SK-N-SH (cell line): ENCODE measurements at regions not wholly inside any gene's neighbourhood (a gene's known extent, or its start where the extent isn't known, plus 50 kb on each side); places are given as distances from the start of the nearest gene placed in this dataset.

ENCODE experiments used
- CTCF ChIA-PET: fragments of 300-600, 350-600 bp; formaldehyde crosslinking; extraction: SDS; loops from one replicate; lab custom pipeline; 2021; lab: Yijun Ruan, JAX
- POLR2A ChIA-PET: fragments of 350-600 bp; sonication (Branson Sonifier 250); formaldehyde crosslinking; extraction: SDS; loops from one replicate; lab custom pipeline; 2020; ENCODE audit warnings: antibody characterized with exemption, inconsistent platforms; lab: Yijun Ruan, JAX
- DNase-seq: peaks from one replicate; pipeline ENCODE4 v3.0.0; 2012
- H2AFZ ChIP-seq: fragments of 200-600 bp; sonication (generic); 2 replicates; pipeline ENCODE4 v1.8.1; 2016; ENCODE audit warnings: antibody characterized with exemption, mild to moderate bottlenecking, low read depth
- H3F3A ChIP-seq: fragments of 200-600 bp; sonication (generic); replicated peaks from 2 replicates; pipeline ENCODE3; 2016; ENCODE audit warnings: antibody characterized with exemption, mild to moderate bottlenecking; ENCODE audit not compliant: insufficient read depth
- H3K27ac ChIP-seq, 2 experiments: fragments of 200-500 bp in 1 of 2; fragments of 200-600 bp in 1 of 2; sonication (Bioruptor generic) in 1 of 2; sonication (generic), shearing (Covaris generic) in 1 of 2; 2 replicates each; pipeline versions ENCODE4 v1.5.1 to v1.6.1; 2014 to 2016; ENCODE audit warnings: low read depth in 2 of 2, inconsistent platforms in 1 of 2, low read length in 1 of 2, mild to moderate bottlenecking in 1 of 2, mixed read lengths in 1 of 2
- H3K27me3 ChIP-seq: fragments of 200-600 bp; sonication (generic), shearing (Covaris generic); 2 replicates; pipeline ENCODE4 v1.6.1; 2016; ENCODE audit warnings: mixed run types; ENCODE audit not compliant: insufficient read depth
- H3K36me3 ChIP-seq, 2 experiments: fragments of 200-500 bp in 1 of 2; fragments of 200-600 bp in 1 of 2; sonication (Bioruptor generic) in 1 of 2; sonication (generic) in 1 of 2; replicated peaks in 1 of 2; 2 replicates each; pipeline versions ENCODE3 to v1.5.1; 2014 to 2016; ENCODE audit warnings: low read length in 1 of 2, mild to moderate bottlenecking in 1 of 2; ENCODE audit not compliant: insufficient read depth in 2 of 2, control insufficient read depth in 1 of 2
- H3K4me1 ChIP-seq, 2 experiments: fragments of 200-500 bp in 1 of 2; fragments of 200-600 bp in 1 of 2; sonication (Bioruptor generic) in 1 of 2; sonication (generic), shearing (Covaris generic) in 1 of 2; 2 replicates each; pipeline versions ENCODE4 v1.5.1 to v1.6.1; 2014 to 2016; ENCODE audit warnings: low read depth in 1 of 2, low read length in 1 of 2, mixed run types in 1 of 2; ENCODE audit not compliant: insufficient read depth in 2 of 2, control insufficient read depth in 1 of 2
- H3K4me2 ChIP-seq: fragments of 200-600 bp; sonication (generic), shearing (Covaris generic); 2 replicates; pipeline ENCODE4 v1.6.1; 2017; ENCODE audit warnings: mixed run types
- H3K4me3 ChIP-seq, 2 experiments: fragments of 200-500 bp in 1 of 2; fragments of 200-600 bp in 1 of 2; sonication (Bioruptor generic) in 1 of 2; sonication (generic), shearing (Covaris generic) in 1 of 2; 2 replicates each; pipeline versions ENCODE4 v1.5.1 to v1.8.1; 2014 to 2016; ENCODE audit warnings: low read depth in 2 of 2, inconsistent platforms in 1 of 2, low read length in 1 of 2, mild to moderate bottlenecking in 1 of 2, mixed read lengths in 1 of 2, moderate library complexity in 1 of 2
- H3K79me2 ChIP-seq: fragments of 200-600 bp; sonication (generic); 2 replicates; pipeline ENCODE4 v1.8.1; 2017; ENCODE audit warnings: mild to moderate bottlenecking; ENCODE audit not compliant: insufficient read depth
- H3K9ac ChIP-seq: fragments of 200-600 bp; sonication (generic); 2 replicates; pipeline ENCODE4 v1.6.1; 2017; ENCODE audit warnings: mixed run types
- H3K9me2 ChIP-seq: fragments of 200-600 bp; sonication (generic); 2 replicates; pipeline ENCODE4 v1.6.1; 2017; ENCODE audit warnings: mixed run types
- H3K9me3 ChIP-seq: fragments of 200-600 bp; sonication (generic); 2 replicates; pipeline ENCODE4 v1.6.1; 2017; ENCODE audit warnings: mixed run types, mild to moderate bottlenecking, moderate library complexity
- H4K20me1 ChIP-seq: fragments of 200-600 bp; sonication (generic); 2 replicates; pipeline ENCODE4 v1.6.1; 2017; ENCODE audit warnings: mild to moderate bottlenecking, mixed run types; ENCODE audit not compliant: insufficient read depth
- CTCF ChIP-seq: fragments of 200-600 bp; sonication (generic); IDR thresholded peaks from 2 replicates; pipeline ENCODE4 v1.6.1; 2017; ENCODE audit warnings: antibody characterized with exemption, mild to moderate bottlenecking, moderate library complexity
- ELF1 ChIP-seq: IDR thresholded peaks from 2 replicates; pipeline ENCODE4 v1.4.0; 2012
- EP300 ChIP-seq, 2 experiments: IDR thresholded peaks; 2 replicates each; pipeline versions ENCODE4 v1.4.0 to v1.6.1; 2012; ENCODE audit warnings: borderline replicate concordance in 1 of 2, low read depth in 1 of 2, low read length in 1 of 2
- FOSL2 ChIP-seq: IDR thresholded peaks from 2 replicates; pipeline ENCODE4 v1.4.0; 2012; ENCODE audit warnings: low read depth, mild to moderate bottlenecking, moderate library complexity, borderline replicate concordance
- GATA2 ChIP-seq: sonication (generic); formaldehyde crosslinking; IDR thresholded peaks from 2 replicates; pipeline ENCODE4 v1.5.0; 2020; ENCODE audit warnings: mild to moderate bottlenecking, missing genetic modification reagents
- JUND ChIP-seq: IDR thresholded peaks from 2 replicates; pipeline ENCODE4 v1.4.0; 2012
- MAX ChIP-seq: IDR thresholded peaks from 2 replicates; pipeline ENCODE4 v1.4.0; 2012; ENCODE audit warnings: low read depth
- NFIC ChIP-seq: IDR thresholded peaks from 2 replicates; pipeline ENCODE4 v1.4.0; 2012; ENCODE audit warnings: borderline replicate concordance
- NRF1 ChIP-seq: IDR thresholded peaks from 2 replicates; pipeline ENCODE4 v1.6.1; 2012; ENCODE audit warnings: low read depth, mild to moderate bottlenecking, low read length
- REST ChIP-seq: IDR thresholded peaks from 2 replicates; pipeline ENCODE4 v1.6.1; 2012; ENCODE audit warnings: mild to moderate bottlenecking, low read depth, low read length, moderate library complexity
- RFX5 ChIP-seq: IDR thresholded peaks from 2 replicates; pipeline ENCODE4 v1.6.1; 2012; ENCODE audit warnings: mild to moderate bottlenecking, improper control_type of control experiment, low read length
- RXRA ChIP-seq: IDR thresholded peaks from 2 replicates; pipeline ENCODE4 v1.4.0; 2012; ENCODE audit warnings: low read depth, mild to moderate bottlenecking, borderline replicate concordance
- USF1 ChIP-seq: IDR thresholded peaks from 2 replicates; pipeline ENCODE4 v1.4.0; 2012; ENCODE audit warnings: low read depth, borderline replicate concordance
- YY1 ChIP-seq: IDR thresholded peaks from 2 replicates; pipeline ENCODE4 v1.4.0; 2012; ENCODE audit warnings: low read depth, mild to moderate bottlenecking
- WGBS: methylation state at CpG from one replicate; pipeline ENCODE4 v1.1.6; 2017; ENCODE audit warnings: low lambda C conversion rate; 5-methylcytosine and 5-hydroxymethylcytosine counted together
- TF ChIP-seq, protein P1 (sequence below): fragments of 150-350 bp; IDR thresholded peaks from 2 replicates; pipeline ENCODE4 v1.6.1; 2017; ENCODE audit warnings: antibody characterized with exemption, low read length, low read depth, borderline replicate concordance

- H3K79me2 ChIP-seq: no peaks in the 10 kb centered on the region
- H3K9ac ChIP-seq: no peak overlapping the region
- WGBS: 66% methylated on average over 2 of the region's 2 CpGs
- no peaks in the 10 kb centered on the region for H3K27me3 ChIP-seq
- no peaks in the 10 kb centered on the region for H3K9me3 ChIP-seq
- H3F3A ChIP-seq: no peaks in the 10 kb centered on the region
- H3K9me2 ChIP-seq: no peaks in the 10 kb centered on the region
- no peak for TF ChIP-seq NFIC
- no peak for TF ChIP-seq GATA2 (CRISPR knock-in tag)
- TF ChIP-seq YY1: no peak
- TF ChIP-seq MAX: no peak
- TF ChIP-seq EP300 (IDR thresholded peaks at IDR 0.05; ENCODE audit: borderline replicate concordance in 1 of 2, low read depth in 1 of 2, low read length in 1 of 2): no peak
- no peak for TF ChIP-seq JUND
- no peak for TF ChIP-seq FOSL2
- TF ChIP-seq CTCF: no peak
- TF ChIP-seq, protein P1, sequence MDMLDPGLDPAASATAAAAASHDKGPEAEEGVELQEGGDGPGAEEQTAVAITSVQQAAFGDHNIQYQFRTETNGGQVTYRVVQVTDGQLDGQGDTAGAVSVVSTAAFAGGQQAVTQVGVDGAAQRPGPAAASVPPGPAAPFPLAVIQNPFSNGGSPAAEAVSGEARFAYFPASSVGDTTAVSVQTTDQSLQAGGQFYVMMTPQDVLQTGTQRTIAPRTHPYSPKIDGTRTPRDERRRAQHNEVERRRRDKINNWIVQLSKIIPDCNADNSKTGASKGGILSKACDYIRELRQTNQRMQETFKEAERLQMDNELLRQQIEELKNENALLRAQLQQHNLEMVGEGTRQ: no peak
- no peak for TF ChIP-seq USF1
- POLR2A ChIA-PET: no interaction called here
- no peak overlapping the region for H3K4me3 ChIP-seq
- CTCF ChIA-PET: interaction anchor here (1.3 to 2.9 kb wide), 4 partner anchors 9 to 115 kb away, joined by 3 to 10 read pairs (median 5); no protein-coding TSS in a partner anchor
- no peak overlapping the region for H2AFZ ChIP-seq
- DNase-seq: no peak
- peaks cover 3 to 7% of the 10 kb centered on the region in 2 experiments; a peak in 2 of 4 replicates for H3K4me1 ChIP-seq
- no peak overlapping the region for H3K27ac ChIP-seq
- no peaks in the 10 kb centered on the region for H3K36me3 ChIP-seq
- no peak overlapping the region for H3K4me2 ChIP-seq
- no peaks in the 10 kb centered on the region for H4K20me1 ChIP-seq
Observed at GRCh38 chr2:176525086-176525485, 255.8 kb downstream of the MTX2 start.

- Histone ChIP-seq H3K27me3 (no peaks in the 10 kb centered on the region), H3K9ac (no peak overlapping the region), H3K9me3 (no peaks in the 10 kb centered on the region), H3K4me2 (no peak overlapping the region), H3K27ac (no peak overlapping the region), H2AFZ (no peak overlapping the region), H3K9me2 (no peaks in the 10 kb centered on the region), H4K20me1 (no peaks in the 10 kb centered on the region), H3K4me3 (no peak overlapping the region), H3K4me1 (peaks cover 3 to 7% of the 10 kb centered on the region in 2 experiments; a peak in 2 of 4 replicates), H3K79me2 (no peaks in the 10 kb centered on the region), H3K36me3 (no peaks in the 10 kb centered on the region), H3F3A (no peaks in the 10 kb centered on the region)
- no peak for DNase-seq
- ChIA-PET POLR2A (no interaction called here), CTCF (interaction anchor here (0.8 kb wide), 1 partner anchor 387 kb away, joined by 4 read pairs; no protein-coding TSS in a partner anchor)
- WGBS: 73% methylated on average over 6 of the region's 6 CpGs
- TF ChIP-seq ELF1: no peak
- no peak for TF ChIP-seq RXRA
- TF ChIP-seq NRF1: no peak
- no peak for TF ChIP-seq CTCF
- TF ChIP-seq REST: no peak
- no peak for TF ChIP-seq RFX5
Observed at GRCh38 chr2:176526995-176527901, 258.0 kb downstream of the MTX2 start.
